Fibroblast of villous mesenchyme (primary cell): ENCODE measurements at regions not wholly inside any gene's neighbourhood (a gene's known extent, or its start where the extent isn't known, plus 50 kb on each side); places are given as distances from the start of the nearest gene placed in this dataset.

Experiments used
- DNase-seq: peaks from one replicate; pipeline ENCODE4 v3.0.0-alpha.2; 2010; ENCODE audit warnings: low read depth
- H3K4me3 ChIP-seq: 2 replicates; pipeline ENCODE4 v1.5.1; 2011; ENCODE audit warnings: low read depth, mild to moderate bottlenecking, low read length
- CTCF ChIP-seq: IDR thresholded peaks from 2 replicates; pipeline ENCODE4 v1.5.1; 2012; ENCODE audit warnings: low read depth, mild to moderate bottlenecking, low read length; ENCODE audit not compliant: insufficient read depth

GRCh38 chr4:43835869-43836268 is 612.7 kb downstream of the KCTD8 start:
- no peak for TF ChIP-seq CTCF
- H3K4me3 ChIP-seq = no peak overlapping the region
- no peak for DNase-seq

GRCh38 chr4:43837171-43837570 is 611.4 kb downstream of the KCTD8 start:
- no peak for TF ChIP-seq CTCF
- no peak overlapping the region for H3K4me3 ChIP-seq
- no peak for DNase-seq

GRCh38 chr4:43837604-43838003 is 611.0 kb downstream of the KCTD8 start:
- no peak overlapping the region for H3K4me3 ChIP-seq
- DNase-seq = no peak
- no peak for TF ChIP-seq CTCF

GRCh38 chr4:43842594-43842993 is 606.0 kb downstream of the KCTD8 start:
- no peak for DNase-seq
- H3K4me3 ChIP-seq = no peak overlapping the region
- TF ChIP-seq CTCF = no peak

- TF ChIP-seq CTCF = no peak
- H3K4me3 ChIP-seq = no peak overlapping the region
- no peak for DNase-seq
Observed at GRCh38 chr4:43843501-43843900, 605.1 kb downstream of the KCTD8 start.

GRCh38 chr4:43846111-43846587 is 602.5 kb downstream of the KCTD8 start:
- H3K4me3 ChIP-seq = no peak overlapping the region
- TF ChIP-seq CTCF = no peak
- DNase-seq = no peak

GRCh38 chr4:43853565-43854264 is 594.9 kb downstream of the KCTD8 start:
- no peak for TF ChIP-seq CTCF
- H3K4me3 ChIP-seq = no peak overlapping the region
- DNase-seq = no peak
